HCT116 (cell line): ENCODE measurements at regions not wholly inside any gene's neighbourhood (a gene's known extent, or its start where the extent isn't known, plus 50 kb on each side); places are given as distances from the start of the nearest gene placed in this dataset.

Source experiments
- CEBPB ChIP-seq: IDR thresholded peaks from 2 replicates; pipeline ENCODE4 v1.6.1; 2012; ENCODE audit warnings: low read depth
- EGR1 ChIP-seq: IDR thresholded peaks from 2 replicates; pipeline ENCODE4 v1.6.1; 2012; ENCODE audit warnings: low read depth
- EZH2 ChIP-seq: fragments of 200-600 bp; sonication (generic); IDR thresholded peaks from 2 replicates; pipeline ENCODE4 v1.6.1; 2017; ENCODE audit warnings: antibody characterized with exemption, mixed run types
- EZH2phosphoT487 ChIP-seq: fragments of 200-600 bp; IDR thresholded peaks from 2 replicates; pipeline ENCODE4 v1.6.1; 2018; ENCODE audit warnings: antibody characterized with exemption, borderline replicate concordance
- POLR2A ChIP-seq: IDR thresholded peaks from 2 replicates; pipeline ENCODE4 v1.7.0; 2011; ENCODE audit warnings: borderline replicate concordance; ENCODE audit not compliant: insufficient read depth, insufficient read length; ENCODE audit errors: extremely low read depth
- POLR2AphosphoS5 ChIP-seq: IDR thresholded peaks from 2 replicates; pipeline ENCODE4 v1.6.1; 2011; ENCODE audit warnings: mild to moderate bottlenecking, low read depth, low read length, moderate library complexity
- SP1 ChIP-seq: IDR thresholded peaks from 2 replicates; pipeline ENCODE4 v1.6.1; 2012; ENCODE audit warnings: low read depth
- TCF7L2 ChIP-seq: IDR thresholded peaks from 2 replicates; pipeline ENCODE4 v1.7.0; 2011; ENCODE audit warnings: borderline replicate concordance, inconsistent platforms; ENCODE audit not compliant: insufficient read depth, insufficient read length; ENCODE audit errors: extremely low read depth
- YY1 ChIP-seq: IDR thresholded peaks from 2 replicates; pipeline ENCODE4 v1.6.1; 2011; ENCODE audit warnings: low read length, low read depth, moderate library complexity, mild to moderate bottlenecking; ENCODE audit not compliant: insufficient replicate concordance; ENCODE audit errors: extremely low read depth
- ZNF274 ChIP-seq: fragments of 200-500 bp; sonication (Bioruptor generic); IDR thresholded peaks from 2 replicates; pipeline ENCODE4 v1.6.1; 2014; ENCODE audit warnings: mild to moderate bottlenecking, low read depth, low read length, inconsistent platforms
- TF ChIP-seq, protein P1 (sequence below), 3 experiments: fragments of 200-600 bp in 1 of 3; sonication (generic) in 1 of 3; IDR thresholded peaks in 2 of 3; conservative IDR thresholded peaks in 1 of 3; 2 replicates each; pipeline ENCODE4 v1.5.1; 2012 to 2017; ENCODE audit warnings: low read depth in 2 of 3, low read length in 2 of 3, antibody characterized with exemption in 1 of 3, borderline replicate concordance in 1 of 3, control low read depth in 1 of 3, mild to moderate bottlenecking in 1 of 3, mixed read lengths in 1 of 3, mixed run types in 1 of 3, moderate library complexity in 1 of 3; ENCODE audit not compliant: insufficient read depth in 1 of 3
- TF ChIP-seq, protein P2 (sequence below): IDR thresholded peaks from 2 replicates; pipeline ENCODE4 v1.6.1; 2012
- TF ChIP-seq, protein P3 (sequence below): IDR thresholded peaks from 2 replicates; pipeline ENCODE4 v1.6.1; 2012; ENCODE audit warnings: low read depth
- TF ChIP-seq, protein P4 (sequence below): IDR thresholded peaks from 2 replicates; pipeline ENCODE4 v1.6.1; 2012

DNA sequence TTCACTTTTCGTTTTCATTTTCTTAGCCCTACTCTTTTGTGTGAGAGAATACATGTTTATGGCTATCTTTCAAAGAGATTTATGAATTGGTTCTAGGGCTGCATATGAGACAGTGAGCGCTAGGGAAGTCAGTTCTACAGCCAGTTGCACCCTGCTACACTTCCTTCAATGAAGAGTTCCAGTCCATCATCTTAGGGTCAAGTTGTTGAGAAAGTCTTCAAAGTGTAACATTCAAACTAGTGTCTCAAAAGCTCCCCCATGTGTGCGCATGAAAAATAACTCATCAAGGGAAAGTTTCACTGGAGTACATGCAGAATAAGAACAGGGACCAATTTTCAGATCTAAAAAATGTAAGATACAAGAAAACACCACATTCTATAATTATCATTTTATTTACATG, 317.2 kb downstream of the DEPDC1B start:
- TF ChIP-seq POLR2A (no peak), ZNF274 (no peak), TCF7L2 (no peak), EGR1 (no peak), POLR2AphosphoS5 (no peak), EZH2 (no peak), EZH2phosphoT487 (no peak), SP1 (no peak), CEBPB (no peak), YY1 (no peak)
- TF ChIP-seq, protein P1, sequence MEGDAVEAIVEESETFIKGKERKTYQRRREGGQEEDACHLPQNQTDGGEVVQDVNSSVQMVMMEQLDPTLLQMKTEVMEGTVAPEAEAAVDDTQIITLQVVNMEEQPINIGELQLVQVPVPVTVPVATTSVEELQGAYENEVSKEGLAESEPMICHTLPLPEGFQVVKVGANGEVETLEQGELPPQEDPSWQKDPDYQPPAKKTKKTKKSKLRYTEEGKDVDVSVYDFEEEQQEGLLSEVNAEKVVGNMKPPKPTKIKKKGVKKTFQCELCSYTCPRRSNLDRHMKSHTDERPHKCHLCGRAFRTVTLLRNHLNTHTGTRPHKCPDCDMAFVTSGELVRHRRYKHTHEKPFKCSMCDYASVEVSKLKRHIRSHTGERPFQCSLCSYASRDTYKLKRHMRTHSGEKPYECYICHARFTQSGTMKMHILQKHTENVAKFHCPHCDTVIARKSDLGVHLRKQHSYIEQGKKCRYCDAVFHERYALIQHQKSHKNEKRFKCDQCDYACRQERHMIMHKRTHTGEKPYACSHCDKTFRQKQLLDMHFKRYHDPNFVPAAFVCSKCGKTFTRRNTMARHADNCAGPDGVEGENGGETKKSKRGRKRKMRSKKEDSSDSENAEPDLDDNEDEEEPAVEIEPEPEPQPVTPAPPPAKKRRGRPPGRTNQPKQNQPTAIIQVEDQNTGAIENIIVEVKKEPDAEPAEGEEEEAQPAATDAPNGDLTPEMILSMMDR (IDR thresholded peaks at IDR 0.05 in 2 of 3, conservative IDR thresholded peaks at IDR 0.05 in 1 of 3; ENCODE audit: borderline replicate concordance in 1 of 3, insufficient read depth in 1 of 3, low read depth in 2 of 3, low read length in 2 of 3) = peak; percentile 13 to 26 (median 19); a peak in 3 of 6 replicates
- TF ChIP-seq, protein P2, sequence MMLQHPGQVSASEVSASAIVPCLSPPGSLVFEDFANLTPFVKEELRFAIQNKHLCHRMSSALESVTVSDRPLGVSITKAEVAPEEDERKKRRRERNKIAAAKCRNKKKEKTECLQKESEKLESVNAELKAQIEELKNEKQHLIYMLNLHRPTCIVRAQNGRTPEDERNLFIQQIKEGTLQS = no peak
- TF ChIP-seq, protein P3, sequence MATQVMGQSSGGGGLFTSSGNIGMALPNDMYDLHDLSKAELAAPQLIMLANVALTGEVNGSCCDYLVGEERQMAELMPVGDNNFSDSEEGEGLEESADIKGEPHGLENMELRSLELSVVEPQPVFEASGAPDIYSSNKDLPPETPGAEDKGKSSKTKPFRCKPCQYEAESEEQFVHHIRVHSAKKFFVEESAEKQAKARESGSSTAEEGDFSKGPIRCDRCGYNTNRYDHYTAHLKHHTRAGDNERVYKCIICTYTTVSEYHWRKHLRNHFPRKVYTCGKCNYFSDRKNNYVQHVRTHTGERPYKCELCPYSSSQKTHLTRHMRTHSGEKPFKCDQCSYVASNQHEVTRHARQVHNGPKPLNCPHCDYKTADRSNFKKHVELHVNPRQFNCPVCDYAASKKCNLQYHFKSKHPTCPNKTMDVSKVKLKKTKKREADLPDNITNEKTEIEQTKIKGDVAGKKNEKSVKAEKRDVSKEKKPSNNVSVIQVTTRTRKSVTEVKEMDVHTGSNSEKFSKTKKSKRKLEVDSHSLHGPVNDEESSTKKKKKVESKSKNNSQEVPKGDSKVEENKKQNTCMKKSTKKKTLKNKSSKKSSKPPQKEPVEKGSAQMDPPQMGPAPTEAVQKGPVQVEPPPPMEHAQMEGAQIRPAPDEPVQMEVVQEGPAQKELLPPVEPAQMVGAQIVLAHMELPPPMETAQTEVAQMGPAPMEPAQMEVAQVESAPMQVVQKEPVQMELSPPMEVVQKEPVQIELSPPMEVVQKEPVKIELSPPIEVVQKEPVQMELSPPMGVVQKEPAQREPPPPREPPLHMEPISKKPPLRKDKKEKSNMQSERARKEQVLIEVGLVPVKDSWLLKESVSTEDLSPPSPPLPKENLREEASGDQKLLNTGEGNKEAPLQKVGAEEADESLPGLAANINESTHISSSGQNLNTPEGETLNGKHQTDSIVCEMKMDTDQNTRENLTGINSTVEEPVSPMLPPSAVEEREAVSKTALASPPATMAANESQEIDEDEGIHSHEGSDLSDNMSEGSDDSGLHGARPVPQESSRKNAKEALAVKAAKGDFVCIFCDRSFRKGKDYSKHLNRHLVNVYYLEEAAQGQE = no peak
- TF ChIP-seq, protein P4, sequence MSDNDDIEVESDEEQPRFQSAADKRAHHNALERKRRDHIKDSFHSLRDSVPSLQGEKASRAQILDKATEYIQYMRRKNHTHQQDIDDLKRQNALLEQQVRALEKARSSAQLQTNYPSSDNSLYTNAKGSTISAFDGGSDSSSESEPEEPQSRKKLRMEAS = no peak
